ENCODE measurements at regions not wholly inside any gene's neighbourhood (a gene's known extent, or its start where the extent isn't known, plus 50 kb on each side); places are given as distances from the start of the nearest gene placed in this dataset.

DNA sequence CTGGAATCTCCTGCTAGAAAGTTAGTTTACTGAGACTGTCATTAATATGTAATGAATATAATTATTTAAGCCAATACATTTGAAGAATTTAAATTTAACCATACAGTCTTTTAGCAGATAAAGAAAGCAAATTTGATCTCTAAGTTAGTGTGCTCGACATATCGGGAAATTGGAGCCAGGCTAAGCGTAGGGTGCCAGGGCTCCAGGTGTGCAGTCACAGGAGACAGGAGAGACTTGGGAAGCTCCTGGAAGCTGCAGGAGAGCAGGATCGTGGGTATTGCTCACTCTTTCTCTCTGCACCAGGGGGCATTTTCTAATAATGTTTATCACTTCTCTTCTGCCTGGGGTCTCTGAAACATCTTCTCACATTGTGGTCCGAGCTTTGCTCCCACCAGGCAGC lies 342.0 kb upstream of the ANKRD30A start:
- TF ChIP-seq YY1 (IDR thresholded peaks at IDR 0.05; ENCODE audit: insufficient read depth, insufficient read length) (no peak), SUZ12 (IDR thresholded peaks at IDR 0.05; ENCODE audit: extremely low read depth, insufficient read depth, insufficient read length) (no peak)

Data from NT2/D1 (cell line).